SK-N-SH (cell line): ENCODE measurements at regions not wholly inside any gene's neighbourhood (a gene's known extent, or its start where the extent isn't known, plus 50 kb on each side); places are given as distances from the start of the nearest gene placed in this dataset.

Experiments used
- CTCF ChIA-PET: fragments of 300-600, 350-600 bp; formaldehyde crosslinking; extraction: SDS; loops from one replicate; lab custom pipeline; 2021; lab: Yijun Ruan, JAX
- POLR2A ChIA-PET: fragments of 350-600 bp; sonication (Branson Sonifier 250); formaldehyde crosslinking; extraction: SDS; loops from one replicate; lab custom pipeline; 2020; ENCODE audit warnings: antibody characterized with exemption, inconsistent platforms; lab: Yijun Ruan, JAX
- DNase-seq: peaks from one replicate; pipeline ENCODE4 v3.0.0; 2012
- H2AFZ ChIP-seq: fragments of 200-600 bp; sonication (generic); 2 replicates; pipeline ENCODE4 v1.8.1; 2016; ENCODE audit warnings: antibody characterized with exemption, mild to moderate bottlenecking, low read depth
- H3F3A ChIP-seq: fragments of 200-600 bp; sonication (generic); replicated peaks from 2 replicates; pipeline ENCODE3; 2016; ENCODE audit warnings: antibody characterized with exemption, mild to moderate bottlenecking; ENCODE audit not compliant: insufficient read depth
- H3K27ac ChIP-seq, 2 experiments: fragments of 200-500 bp in 1 of 2; fragments of 200-600 bp in 1 of 2; sonication (Bioruptor generic) in 1 of 2; sonication (generic), shearing (Covaris generic) in 1 of 2; 2 replicates each; pipeline versions ENCODE4 v1.5.1 to v1.6.1; 2014 to 2016; ENCODE audit warnings: low read depth in 2 of 2, inconsistent platforms in 1 of 2, low read length in 1 of 2, mild to moderate bottlenecking in 1 of 2, mixed read lengths in 1 of 2
- H3K27me3 ChIP-seq: fragments of 200-600 bp; sonication (generic), shearing (Covaris generic); 2 replicates; pipeline ENCODE4 v1.6.1; 2016; ENCODE audit warnings: mixed run types; ENCODE audit not compliant: insufficient read depth
- H3K36me3 ChIP-seq, 2 experiments: fragments of 200-500 bp in 1 of 2; fragments of 200-600 bp in 1 of 2; sonication (Bioruptor generic) in 1 of 2; sonication (generic) in 1 of 2; replicated peaks in 1 of 2; 2 replicates each; pipeline versions ENCODE3 to v1.5.1; 2014 to 2016; ENCODE audit warnings: low read length in 1 of 2, mild to moderate bottlenecking in 1 of 2; ENCODE audit not compliant: insufficient read depth in 2 of 2, control insufficient read depth in 1 of 2
- H3K4me1 ChIP-seq, 2 experiments: fragments of 200-500 bp in 1 of 2; fragments of 200-600 bp in 1 of 2; sonication (Bioruptor generic) in 1 of 2; sonication (generic), shearing (Covaris generic) in 1 of 2; 2 replicates each; pipeline versions ENCODE4 v1.5.1 to v1.6.1; 2014 to 2016; ENCODE audit warnings: low read depth in 1 of 2, low read length in 1 of 2, mixed run types in 1 of 2; ENCODE audit not compliant: insufficient read depth in 2 of 2, control insufficient read depth in 1 of 2
- H3K4me2 ChIP-seq: fragments of 200-600 bp; sonication (generic), shearing (Covaris generic); 2 replicates; pipeline ENCODE4 v1.6.1; 2017; ENCODE audit warnings: mixed run types
- H3K4me3 ChIP-seq, 2 experiments: fragments of 200-500 bp in 1 of 2; fragments of 200-600 bp in 1 of 2; sonication (Bioruptor generic) in 1 of 2; sonication (generic), shearing (Covaris generic) in 1 of 2; 2 replicates each; pipeline versions ENCODE4 v1.5.1 to v1.8.1; 2014 to 2016; ENCODE audit warnings: low read depth in 2 of 2, inconsistent platforms in 1 of 2, low read length in 1 of 2, mild to moderate bottlenecking in 1 of 2, mixed read lengths in 1 of 2, moderate library complexity in 1 of 2
- H3K79me2 ChIP-seq: fragments of 200-600 bp; sonication (generic); 2 replicates; pipeline ENCODE4 v1.8.1; 2017; ENCODE audit warnings: mild to moderate bottlenecking; ENCODE audit not compliant: insufficient read depth
- H3K9ac ChIP-seq: fragments of 200-600 bp; sonication (generic); 2 replicates; pipeline ENCODE4 v1.6.1; 2017; ENCODE audit warnings: mixed run types
- H3K9me2 ChIP-seq: fragments of 200-600 bp; sonication (generic); 2 replicates; pipeline ENCODE4 v1.6.1; 2017; ENCODE audit warnings: mixed run types
- H3K9me3 ChIP-seq: fragments of 200-600 bp; sonication (generic); 2 replicates; pipeline ENCODE4 v1.6.1; 2017; ENCODE audit warnings: mixed run types, mild to moderate bottlenecking, moderate library complexity
- H4K20me1 ChIP-seq: fragments of 200-600 bp; sonication (generic); 2 replicates; pipeline ENCODE4 v1.6.1; 2017; ENCODE audit warnings: mild to moderate bottlenecking, mixed run types; ENCODE audit not compliant: insufficient read depth
- CHD2 ChIP-seq: fragments of 150-350 bp; IDR thresholded peaks from 2 replicates; pipeline ENCODE4 v1.6.1; 2018; ENCODE audit warnings: low read length; ENCODE audit not compliant: partially characterized antibody
- CTCF ChIP-seq: fragments of 200-600 bp; sonication (generic); IDR thresholded peaks from 2 replicates; pipeline ENCODE4 v1.6.1; 2017; ENCODE audit warnings: antibody characterized with exemption, mild to moderate bottlenecking, moderate library complexity
- ELF1 ChIP-seq: IDR thresholded peaks from 2 replicates; pipeline ENCODE4 v1.4.0; 2012
- EP300 ChIP-seq, 2 experiments: IDR thresholded peaks; 2 replicates each; pipeline versions ENCODE4 v1.4.0 to v1.6.1; 2012; ENCODE audit warnings: borderline replicate concordance in 1 of 2, low read depth in 1 of 2, low read length in 1 of 2
- FOSL2 ChIP-seq: IDR thresholded peaks from 2 replicates; pipeline ENCODE4 v1.4.0; 2012; ENCODE audit warnings: low read depth, mild to moderate bottlenecking, moderate library complexity, borderline replicate concordance
- GABPA ChIP-seq: IDR thresholded peaks from 2 replicates; pipeline ENCODE4 v1.4.0; 2012; ENCODE audit warnings: low read depth, mild to moderate bottlenecking
- MEF2A ChIP-seq: IDR thresholded peaks from 2 replicates; pipeline ENCODE4 v1.4.0; 2012; ENCODE audit warnings: low read depth, borderline replicate concordance
- NFIC ChIP-seq: IDR thresholded peaks from 2 replicates; pipeline ENCODE4 v1.4.0; 2012; ENCODE audit warnings: borderline replicate concordance
- RAD21 ChIP-seq: IDR thresholded peaks from 2 replicates; pipeline ENCODE4 v1.6.1; 2012; ENCODE audit warnings: mild to moderate bottlenecking, low read length
- RFX5 ChIP-seq: IDR thresholded peaks from 2 replicates; pipeline ENCODE4 v1.6.1; 2012; ENCODE audit warnings: mild to moderate bottlenecking, improper control_type of control experiment, low read length
- SIN3A ChIP-seq: IDR thresholded peaks from 2 replicates; pipeline ENCODE4 v1.6.1; 2012; ENCODE audit warnings: low read depth, mild to moderate bottlenecking, low read length, moderate library complexity, borderline replicate concordance
- SMC3 ChIP-seq: IDR thresholded peaks from 2 replicates; pipeline ENCODE4 v1.6.1; 2012; ENCODE audit warnings: low read depth, low read length, improper control_type of control experiment
- TCF12 ChIP-seq: IDR thresholded peaks from 2 replicates; pipeline ENCODE4 v1.4.0; 2012
- YY1 ChIP-seq: IDR thresholded peaks from 2 replicates; pipeline ENCODE4 v1.4.0; 2012; ENCODE audit warnings: low read depth, mild to moderate bottlenecking
- ZBTB33 ChIP-seq: IDR thresholded peaks from 2 replicates; pipeline ENCODE4 v1.4.0; 2012; ENCODE audit warnings: low read depth, borderline replicate concordance
- WGBS: methylation state at CpG from one replicate; pipeline ENCODE4 v1.1.6; 2017; ENCODE audit warnings: low lambda C conversion rate; 5-methylcytosine and 5-hydroxymethylcytosine counted together
- TF ChIP-seq, protein P1 (sequence below): IDR thresholded peaks from 2 replicates; pipeline ENCODE4 v1.4.0; 2012; ENCODE audit warnings: low read depth
- TF ChIP-seq, protein P2 (sequence below): IDR thresholded peaks from 2 replicates; pipeline ENCODE4 v1.4.0; 2012; ENCODE audit warnings: low read depth, borderline replicate concordance

DNA sequence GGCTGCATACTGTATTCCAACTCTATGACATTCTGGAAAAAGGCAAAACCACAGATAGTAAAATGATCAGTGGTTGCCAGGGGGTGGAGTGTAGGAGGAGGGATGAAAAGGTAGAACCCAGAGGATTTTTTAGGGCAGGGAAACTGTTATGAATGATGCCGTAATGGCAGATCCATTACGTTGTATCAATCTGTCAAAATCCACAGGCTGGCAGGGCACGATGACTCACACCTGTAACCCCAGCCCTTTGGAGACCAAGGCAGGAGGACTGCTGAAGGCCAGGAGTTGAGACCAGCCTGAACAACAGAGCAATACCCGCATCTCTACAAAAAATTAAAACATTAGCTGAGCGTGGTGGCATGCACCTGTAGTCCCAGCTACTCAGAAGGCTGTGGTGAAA is 91.8 kb downstream of the RMI2 start:
- Histone ChIP-seq H3K9me3 (no peaks in the 10 kb centered on the region), H3F3A (no peaks in the 10 kb centered on the region), H2AFZ (no peak overlapping the region), H3K27me3 (no peaks in the 10 kb centered on the region), H3K4me2 (no peak overlapping the region), H3K4me3 (no peak overlapping the region), H3K79me2 (no peaks in the 10 kb centered on the region), H4K20me1 (no peaks in the 10 kb centered on the region), H3K9ac (no peak overlapping the region), H3K4me1 (no peaks in the 10 kb centered on the region; a peak in 1 of 4 replicates), H3K27ac (no peak overlapping the region), H3K9me2 (no peaks in the 10 kb centered on the region), H3K36me3 (no peaks in the 10 kb centered on the region)
- DNase-seq: no peak
- ChIA-PET POLR2A (interaction anchor here (0.6 kb wide), 1 partner anchor 428 kb away, joined by 3 read pairs; no protein-coding TSS in a partner anchor), CTCF (interaction anchor here (1.1 to 1.5 kb wide), 2 partner anchors 26 to 30 kb away, joined by 3 read pairs; no protein-coding TSS in a partner anchor)
- TF ChIP-seq EP300 (IDR thresholded peaks at IDR 0.05; ENCODE audit: borderline replicate concordance in 1 of 2, low read depth in 1 of 2, low read length in 1 of 2) (no peak), SMC3 (no peak), TCF12 (no peak), SIN3A (no peak), RAD21 (no peak), CTCF (no peak), RFX5 (no peak), FOSL2 (no peak), ELF1 (no peak), NFIC (no peak), ZBTB33 (no peak)
- TF ChIP-seq, protein P1, sequence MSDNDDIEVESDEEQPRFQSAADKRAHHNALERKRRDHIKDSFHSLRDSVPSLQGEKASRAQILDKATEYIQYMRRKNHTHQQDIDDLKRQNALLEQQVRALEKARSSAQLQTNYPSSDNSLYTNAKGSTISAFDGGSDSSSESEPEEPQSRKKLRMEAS: no peak
- WGBS: 61% methylated on average over 3 of the region's 5 CpGs

DNA sequence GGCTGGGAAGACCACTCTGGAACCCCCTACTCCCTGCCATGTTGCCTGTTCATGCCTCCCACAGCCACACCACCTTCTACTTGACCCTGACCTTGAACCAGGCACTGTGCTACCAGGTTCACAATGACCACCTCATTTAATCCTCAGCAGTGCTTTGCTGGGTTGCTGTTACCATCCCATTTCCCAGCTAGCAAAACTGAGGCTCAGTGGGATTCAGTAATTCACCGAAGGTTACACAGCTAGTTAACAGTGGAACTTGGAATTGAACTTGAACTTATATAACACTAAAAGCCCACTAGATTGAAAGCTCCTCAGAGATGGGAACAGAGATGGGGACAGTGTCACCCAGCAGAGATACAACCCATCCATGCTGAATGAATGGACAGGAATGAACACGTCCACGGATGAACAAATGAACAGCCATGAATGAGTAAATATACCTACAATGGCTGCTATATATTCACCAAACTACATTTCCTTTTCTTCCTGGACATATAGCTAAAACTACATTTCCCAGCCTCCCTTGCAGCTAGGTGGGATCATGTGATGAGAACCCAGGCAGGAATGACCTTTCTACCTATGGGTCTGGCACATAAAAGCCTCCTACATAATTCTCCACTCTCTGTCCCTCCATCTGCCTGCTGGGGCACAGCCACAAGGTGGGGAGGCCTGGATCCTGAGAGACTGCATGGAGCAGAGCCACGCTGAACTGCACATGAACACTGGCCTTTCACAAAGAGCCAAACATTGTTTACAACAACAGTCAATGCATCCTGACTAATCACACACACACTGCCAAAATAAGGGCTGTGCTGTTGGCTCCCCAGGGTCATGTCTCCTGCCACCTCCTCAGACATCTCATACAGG is 94.8 kb downstream of the RMI2 start:
- no peak overlapping the region for H3K9ac ChIP-seq
- no peaks in the 10 kb centered on the region for H3K9me2 ChIP-seq
- H3F3A ChIP-seq: no peaks in the 10 kb centered on the region
- ChIA-PET POLR2A (no interaction called here), CTCF (interaction anchor here (1.1 to 1.6 kb wide), 2 partner anchors 44 to 201 kb away, joined by 3 to 6 read pairs; no protein-coding TSS in a partner anchor)
- H3K9me3 ChIP-seq: no peaks in the 10 kb centered on the region
- H3K4me3 ChIP-seq: no peak overlapping the region
- H4K20me1 ChIP-seq: no peaks in the 10 kb centered on the region
- H3K27ac ChIP-seq: no peak overlapping the region
- H3K79me2 ChIP-seq: no peaks in the 10 kb centered on the region
- DNase-seq: no peak
- no peaks in the 10 kb centered on the region; a peak in 1 of 4 replicates for H3K4me1 ChIP-seq
- H2AFZ ChIP-seq: no peak overlapping the region
- WGBS: 52% methylated on average over 4 of the region's 4 CpGs
- no peaks in the 10 kb centered on the region for H3K36me3 ChIP-seq
- no peak overlapping the region for H3K4me2 ChIP-seq
- H3K27me3 ChIP-seq: no peaks in the 10 kb centered on the region
- no peak for TF ChIP-seq CTCF
- TF ChIP-seq, protein P2, sequence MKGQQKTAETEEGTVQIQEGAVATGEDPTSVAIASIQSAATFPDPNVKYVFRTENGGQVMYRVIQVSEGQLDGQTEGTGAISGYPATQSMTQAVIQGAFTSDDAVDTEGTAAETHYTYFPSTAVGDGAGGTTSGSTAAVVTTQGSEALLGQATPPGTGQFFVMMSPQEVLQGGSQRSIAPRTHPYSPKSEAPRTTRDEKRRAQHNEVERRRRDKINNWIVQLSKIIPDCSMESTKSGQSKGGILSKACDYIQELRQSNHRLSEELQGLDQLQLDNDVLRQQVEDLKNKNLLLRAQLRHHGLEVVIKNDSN: no peak
- no peak for TF ChIP-seq EP300 (IDR thresholded peaks at IDR 0.05; ENCODE audit: borderline replicate concordance in 1 of 2, low read depth in 1 of 2, low read length in 1 of 2)
- no peak for TF ChIP-seq SIN3A
- no peak for TF ChIP-seq FOSL2
- TF ChIP-seq GABPA: no peak
- no peak for TF ChIP-seq YY1
- TF ChIP-seq ELF1: no peak
- TF ChIP-seq CHD2: no peak
- TF ChIP-seq MEF2A: no peak
